ENCODE measurements at regions not wholly inside any gene's neighbourhood (a gene's known extent, or its start where the extent isn't known, plus 50 kb on each side); places are given as distances from the start of the nearest gene placed in this dataset.
A peak's percentile ranks its signal among the peaks of the same experiment; 100 is the strongest.

DNA sequence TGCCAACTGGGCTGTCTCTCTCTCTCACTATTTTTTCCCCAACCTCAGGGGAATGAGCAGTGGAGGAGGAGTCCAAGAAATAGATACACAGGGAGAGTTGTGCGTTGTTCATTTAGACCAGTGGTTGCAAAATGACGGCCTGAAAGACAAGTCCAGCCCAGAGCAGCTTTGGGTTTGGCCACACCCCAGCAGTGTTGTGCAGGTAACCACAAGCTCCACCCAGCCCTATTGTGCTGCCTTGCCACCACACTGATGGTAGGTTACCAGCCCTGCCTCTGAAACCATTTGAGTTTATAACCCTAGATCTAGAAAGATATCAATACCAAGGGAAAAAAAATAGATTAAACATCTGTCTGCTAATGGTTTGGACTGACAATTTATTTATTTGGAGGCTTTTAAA lies 144.3 kb downstream of the CMPK2 start:
- no peak for DNase-seq

GRCh38 chr2:6722574-6722973 lies 143.1 kb downstream of the CMPK2 start:
- DNase-seq = no peak

- peak in 1 of 2 experiments; percentile 37 for DNase-seq
Measured at GRCh38 chr2:6723865-6724604, 141.7 kb downstream of the CMPK2 start.

GRCh38 chr2:6724605-6725140 lies 141.0 kb downstream of the CMPK2 start:
- no peak for DNase-seq

GRCh38 chr2:6728156-6728555 lies 137.6 kb downstream of the CMPK2 start:
- DNase-seq = no peak

GRCh38 chr2:6730003-6730402 lies 135.7 kb downstream of the CMPK2 start:
- no peak for DNase-seq

DNA sequence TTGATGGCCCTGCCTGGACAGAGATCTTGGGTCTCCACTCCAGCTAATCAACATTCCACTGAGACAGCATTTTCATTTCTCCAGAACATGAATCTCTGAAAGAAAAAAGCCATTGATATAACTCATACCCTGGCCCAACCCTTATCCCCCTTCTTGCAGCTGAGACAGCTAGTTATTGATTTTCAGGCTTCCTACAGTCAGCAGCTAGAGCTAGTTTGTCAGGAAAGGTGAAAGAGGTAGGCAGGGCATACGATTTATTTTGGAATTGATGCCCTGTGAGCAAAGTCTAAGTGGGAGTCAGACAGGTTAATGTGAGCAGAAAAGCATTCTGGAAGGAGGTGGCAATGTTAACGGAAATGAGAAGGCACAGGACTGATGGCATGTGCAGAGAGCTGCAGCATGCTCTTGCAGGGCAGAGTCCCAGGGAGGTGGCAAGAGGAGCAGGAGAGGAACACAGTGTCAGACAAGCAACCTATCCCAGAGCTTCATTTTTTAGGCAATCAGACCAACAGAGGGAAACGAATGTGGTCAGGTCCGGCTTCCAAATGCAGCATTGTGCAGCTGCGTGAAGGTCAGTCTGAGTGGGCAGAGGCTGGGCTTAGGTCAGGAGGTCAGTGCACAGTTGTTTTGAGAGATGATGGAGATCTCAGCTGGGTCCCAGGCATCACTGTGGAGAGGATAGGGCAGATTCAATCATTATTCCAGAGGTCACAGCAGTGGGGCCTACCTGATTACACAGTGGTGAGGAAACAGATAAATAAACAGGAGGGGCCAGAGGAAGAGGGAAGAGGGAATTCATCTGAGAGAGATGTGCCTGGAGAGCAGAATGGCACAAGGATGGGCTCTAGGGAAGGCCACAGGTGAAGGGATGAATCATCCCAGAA lies 134.8 kb downstream of the CMPK2 start:
- DNase-seq = no peak

GRCh38 chr2:6739547-6739946 lies 126.2 kb downstream of the CMPK2 start:
- no peak for DNase-seq

DNA sequence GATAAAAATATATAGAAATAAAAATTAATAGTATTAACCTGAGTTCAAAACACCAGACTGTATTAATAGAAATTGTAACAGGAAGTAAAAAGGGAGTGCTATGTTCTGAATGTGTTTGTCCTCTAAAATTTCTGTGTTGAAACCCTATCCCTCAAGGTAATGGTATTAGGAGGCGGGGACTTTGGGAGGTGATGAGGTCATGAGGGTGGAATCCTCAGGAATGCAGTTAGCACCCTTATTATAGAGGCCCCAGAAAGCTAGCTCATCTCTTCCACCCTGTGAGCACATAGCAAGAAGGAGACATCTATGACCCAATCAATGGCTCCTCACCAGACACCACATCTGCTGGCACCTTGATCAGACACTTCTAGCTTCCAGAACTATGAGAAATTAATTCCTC lies 124.5 kb downstream of the CMPK2 start:
- DNase-seq = no peak

GRCh38 chr2:6744038-6744437 lies 121.7 kb downstream of the CMPK2 start:
- DNase-seq = no peak

DNA sequence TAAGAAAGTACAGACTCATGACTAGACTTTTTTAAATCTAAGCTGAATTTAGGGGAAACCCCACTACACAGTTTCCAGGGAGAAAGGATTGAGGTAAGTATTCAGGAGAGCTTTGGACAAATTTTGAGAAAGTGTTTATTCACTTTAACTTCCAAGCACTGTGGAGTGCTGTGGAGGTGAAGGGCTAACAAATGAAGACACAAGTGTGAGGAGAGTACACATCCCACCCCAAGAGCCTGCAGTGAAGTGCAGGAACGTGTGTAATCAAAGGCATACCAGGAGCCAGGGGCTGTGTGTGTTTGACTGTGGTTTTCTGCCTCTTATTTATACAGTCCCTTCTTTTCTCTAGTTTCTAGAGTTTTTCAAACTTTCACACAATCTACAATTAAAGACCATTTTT lies 118.3 kb downstream of the CMPK2 start:
- no peak for DNase-seq

GRCh38 chr2:6748406-6749067 lies 117.2 kb downstream of the CMPK2 start:
- no peak for DNase-seq

DNA sequence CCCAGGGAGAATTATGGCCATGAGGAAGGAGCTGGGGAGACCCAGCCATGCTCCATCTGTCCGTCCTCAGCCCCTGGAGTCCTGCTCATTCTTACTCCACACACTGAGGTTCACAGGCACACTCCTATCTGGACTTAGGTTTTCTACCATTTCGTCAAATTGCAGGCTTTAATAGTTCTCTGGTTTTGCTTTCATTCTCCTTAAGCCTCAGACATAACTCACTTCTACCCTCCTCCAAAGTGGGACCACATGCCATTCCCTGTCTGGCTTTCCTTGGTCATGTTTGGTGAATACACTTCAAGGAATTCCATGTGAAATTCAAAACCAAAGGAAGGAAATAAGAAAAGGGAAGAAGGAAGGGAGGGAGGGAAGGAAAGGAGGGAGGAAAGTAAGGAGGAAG lies 115.7 kb downstream of the CMPK2 start:
- DNase-seq = no peak

DNA sequence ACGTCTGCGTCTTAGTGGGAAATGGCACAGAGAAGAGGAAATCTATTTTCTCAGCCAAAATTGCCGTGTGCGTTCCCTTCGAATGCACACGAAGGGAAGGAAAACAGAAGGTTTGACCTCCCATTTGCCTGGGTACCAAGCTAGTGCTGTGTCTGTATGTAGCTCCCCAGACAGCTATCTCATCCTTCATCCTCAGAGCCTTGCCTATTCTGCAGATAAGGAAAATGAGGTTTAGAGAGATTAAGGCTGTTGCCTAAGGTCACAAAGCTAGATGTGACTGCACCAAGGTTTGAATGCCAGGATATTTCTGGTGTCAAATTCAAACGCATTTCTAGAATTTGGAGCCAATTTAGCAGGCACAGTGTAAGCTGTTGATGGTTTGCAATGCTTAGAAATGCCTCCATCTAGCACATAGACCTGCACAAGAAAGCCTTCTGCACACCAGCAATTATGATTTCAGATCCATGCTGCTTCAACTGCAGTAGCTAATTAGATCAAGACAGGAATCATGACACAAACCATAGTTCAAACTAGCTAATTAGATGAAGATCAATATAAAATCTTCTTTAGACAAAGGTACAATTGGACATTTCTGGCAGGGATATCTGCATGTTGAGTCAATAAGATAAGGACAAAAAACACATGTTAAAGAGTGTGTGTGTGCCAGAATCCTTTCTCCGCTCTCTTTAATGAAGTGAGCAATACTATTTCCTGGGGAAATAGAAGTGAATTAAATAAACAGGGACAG lies 115.1 kb downstream of the CMPK2 start:
- no peak for DNase-seq

GRCh38 chr2:6754419-6754818 lies 111.3 kb downstream of the CMPK2 start:
- no peak for DNase-seq

GRCh38 chr2:6755456-6755855 lies 110.3 kb downstream of the CMPK2 start:
- DNase-seq = no peak

- DNase-seq = no peak
Measured at GRCh38 chr2:6757215-6757614, 108.5 kb downstream of the CMPK2 start.

- no peak for DNase-seq
Measured at GRCh38 chr2:6759689-6760088, 106.0 kb downstream of the CMPK2 start.

DNA sequence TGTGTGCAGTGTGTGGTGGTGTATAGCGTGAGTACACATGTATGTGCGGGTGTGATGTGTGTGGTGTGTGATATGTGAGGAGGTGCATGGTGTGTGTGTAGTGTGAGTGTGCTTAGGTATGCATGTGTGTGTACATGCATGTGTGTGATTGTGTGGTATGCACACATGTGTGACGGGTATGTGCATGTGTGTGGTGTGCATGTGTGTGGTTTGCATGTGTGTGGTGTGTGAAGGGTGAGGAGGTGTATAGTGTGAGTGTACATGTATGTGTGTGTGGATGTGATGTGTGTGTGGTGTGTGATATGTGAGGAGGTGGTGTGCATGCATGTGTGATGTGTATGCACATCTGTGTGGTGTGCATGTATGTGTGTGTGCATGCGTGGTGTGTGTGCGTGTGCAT lies 105.6 kb downstream of the CMPK2 start:
- no peak for DNase-seq

DNA sequence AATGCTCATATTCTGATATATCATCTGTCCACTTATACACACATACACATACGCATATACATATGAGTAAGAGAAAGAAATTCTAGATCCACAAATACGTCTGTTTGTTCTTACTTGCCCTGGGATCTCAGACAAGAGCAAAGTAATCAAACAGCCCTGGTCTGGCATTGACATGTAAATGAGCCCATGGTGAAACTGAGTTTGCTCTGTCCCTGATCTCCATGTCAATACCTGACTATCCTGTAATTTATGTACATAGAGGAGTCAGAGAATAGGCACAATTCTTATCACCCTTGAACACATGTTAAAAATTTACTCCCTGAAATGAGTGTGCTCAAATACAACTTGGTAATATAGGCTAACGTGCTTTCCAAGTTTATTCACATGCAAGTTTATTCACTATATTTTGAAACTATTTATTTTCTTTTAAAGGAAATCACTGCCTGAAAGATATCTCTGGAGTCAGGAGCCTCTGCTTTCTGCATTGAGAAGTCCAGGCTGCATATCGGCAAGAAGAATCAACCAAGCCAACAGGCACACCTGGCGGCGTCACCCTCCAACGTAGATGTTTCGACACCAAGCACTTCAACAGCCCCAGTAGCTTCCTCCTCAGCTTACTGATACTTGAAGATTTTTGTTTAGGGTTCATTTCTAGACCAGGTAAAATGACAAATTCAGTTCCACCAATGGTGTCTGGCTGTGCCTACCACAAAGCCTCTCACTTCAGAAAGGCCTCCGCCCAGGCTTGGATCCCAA lies 100.6 kb downstream of the CMPK2 start:
- no peak for DNase-seq

- no peak for DNase-seq
Measured at GRCh38 chr2:6769346-6769745, 96.4 kb downstream of the CMPK2 start.

GRCh38 chr2:6770006-6770405 lies 95.7 kb downstream of the CMPK2 start:
- DNase-seq = no peak

Measured in NCI-H1930 (cell line).